ENCODE measurements at regions not wholly inside any gene's neighbourhood (a gene's known extent, or its start where the extent isn't known, plus 50 kb on each side); places are given as distances from the start of the nearest gene placed in this dataset.

- TF ChIP-seq CTCF (conservative IDR thresholded peaks at IDR 0.05; ENCODE audit: low read length): no peak
- TF ChIP-seq EZH2phosphoT487 (IDR thresholded peaks at IDR 0.05; ENCODE audit: borderline replicate concordance): no peak
These were observed 357.4 kb upstream of the PRICKLE1 start for GRCh38 chr12:42946871-42947381.
